ENCODE measurements at regions not wholly inside any gene's neighbourhood (a gene's known extent, or its start where the extent isn't known, plus 50 kb on each side); places are given as distances from the start of the nearest gene placed in this dataset.

DNA sequence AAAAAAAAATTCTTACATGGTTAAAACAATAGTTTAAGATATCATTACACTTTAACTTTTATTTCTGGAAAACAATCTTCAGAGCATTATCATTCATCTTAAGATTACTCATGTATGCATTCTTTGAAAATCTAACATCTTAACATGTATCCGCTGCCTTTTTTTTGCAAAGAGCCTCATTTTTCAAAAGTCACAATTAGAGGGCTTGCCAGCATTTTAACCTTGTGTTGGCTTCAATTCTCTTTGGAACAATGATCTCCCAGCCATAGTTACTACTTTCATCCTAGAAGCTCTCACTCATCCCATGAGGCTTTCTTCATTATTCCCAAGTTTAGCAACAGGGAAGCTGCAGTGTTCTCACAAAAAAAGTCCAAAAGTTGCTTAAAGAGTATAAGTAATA lies 330.8 kb downstream of the BCKDHB start:
- H3K4me3 ChIP-seq (ENCODE audit: low read depth, low read length, poor library complexity, severe bottlenecking), result no peak overlapping the region
- H3K36me3 ChIP-seq (ENCODE audit: insufficient read depth, low read length), result no peaks in the 10 kb centered on the region
- H4K20me1 ChIP-seq (ENCODE audit: insufficient read depth, low read length), result no peaks in the 10 kb centered on the region
- H3K27me3 ChIP-seq (ENCODE audit: insufficient read depth, low read length), result no peaks in the 10 kb centered on the region
- H2AFZ ChIP-seq (ENCODE audit: low read length), result no peak overlapping the region
- no peaks in the 10 kb centered on the region for H3F3A ChIP-seq (ENCODE audit: insufficient read depth, low read length)
- no peaks in the 10 kb centered on the region for H3K79me2 ChIP-seq (ENCODE audit: insufficient read depth, low read length)
- no peak overlapping the region for H3K27ac ChIP-seq (ENCODE audit: low read depth, low read length, poor library complexity, severe bottlenecking)
- no peak overlapping the region for H3K9ac ChIP-seq (ENCODE audit: low read length)
- H3K4me2 ChIP-seq (ENCODE audit: low read length), result no peak overlapping the region
- TF ChIP-seq, protein P1, sequence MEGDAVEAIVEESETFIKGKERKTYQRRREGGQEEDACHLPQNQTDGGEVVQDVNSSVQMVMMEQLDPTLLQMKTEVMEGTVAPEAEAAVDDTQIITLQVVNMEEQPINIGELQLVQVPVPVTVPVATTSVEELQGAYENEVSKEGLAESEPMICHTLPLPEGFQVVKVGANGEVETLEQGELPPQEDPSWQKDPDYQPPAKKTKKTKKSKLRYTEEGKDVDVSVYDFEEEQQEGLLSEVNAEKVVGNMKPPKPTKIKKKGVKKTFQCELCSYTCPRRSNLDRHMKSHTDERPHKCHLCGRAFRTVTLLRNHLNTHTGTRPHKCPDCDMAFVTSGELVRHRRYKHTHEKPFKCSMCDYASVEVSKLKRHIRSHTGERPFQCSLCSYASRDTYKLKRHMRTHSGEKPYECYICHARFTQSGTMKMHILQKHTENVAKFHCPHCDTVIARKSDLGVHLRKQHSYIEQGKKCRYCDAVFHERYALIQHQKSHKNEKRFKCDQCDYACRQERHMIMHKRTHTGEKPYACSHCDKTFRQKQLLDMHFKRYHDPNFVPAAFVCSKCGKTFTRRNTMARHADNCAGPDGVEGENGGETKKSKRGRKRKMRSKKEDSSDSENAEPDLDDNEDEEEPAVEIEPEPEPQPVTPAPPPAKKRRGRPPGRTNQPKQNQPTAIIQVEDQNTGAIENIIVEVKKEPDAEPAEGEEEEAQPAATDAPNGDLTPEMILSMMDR (IDR thresholded peaks at IDR 0.05; ENCODE audit: low read length), result no peak
- H3K9me3 ChIP-seq (ENCODE audit: low read length), result no peaks in the 10 kb centered on the region
- no peaks in the 10 kb centered on the region for H3K9me2 ChIP-seq (ENCODE audit: low read depth, low read length)
- no peaks in the 10 kb centered on the region for H3K4me1 ChIP-seq (ENCODE audit: insufficient read depth, low read length, severe bottlenecking)

DNA sequence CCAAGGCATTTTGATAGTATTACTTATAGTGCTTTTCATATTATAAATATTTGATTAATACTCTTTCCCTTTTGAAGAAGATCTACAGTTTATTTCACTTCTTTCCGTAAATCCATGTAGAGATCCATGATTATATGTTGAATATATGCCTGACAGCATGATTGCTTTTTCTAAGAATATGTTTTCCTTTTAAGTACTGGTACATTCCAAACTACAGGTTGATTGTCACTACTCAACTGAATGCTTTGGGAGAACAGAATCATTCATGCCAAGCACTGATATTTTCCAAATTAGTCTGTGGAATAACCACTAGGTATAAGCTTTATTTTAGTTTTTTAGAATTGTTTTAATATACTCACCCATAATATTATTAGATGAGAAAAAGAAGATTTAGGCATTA lies 330.2 kb downstream of the BCKDHB start:
- no peaks in the 10 kb centered on the region for H3K27me3 ChIP-seq (ENCODE audit: insufficient read depth, low read length)
- TF ChIP-seq, protein P1 (IDR thresholded peaks at IDR 0.05; ENCODE audit: low read length), result no peak
- TF ChIP-seq EZH2 (IDR thresholded peaks at IDR 0.05; ENCODE audit: borderline replicate concordance, low read length), result no peak
- H3K36me3 ChIP-seq (ENCODE audit: insufficient read depth, low read length), result no peaks in the 10 kb centered on the region
- no peak overlapping the region for H3K27ac ChIP-seq (ENCODE audit: low read depth, low read length, poor library complexity, severe bottlenecking)
- no peak overlapping the region for H3K4me3 ChIP-seq (ENCODE audit: low read depth, low read length, poor library complexity, severe bottlenecking)
- H3K79me2 ChIP-seq (ENCODE audit: insufficient read depth, low read length), result no peaks in the 10 kb centered on the region
- no peak overlapping the region for H3K9ac ChIP-seq (ENCODE audit: low read length)
- no peaks in the 10 kb centered on the region for H3K9me2 ChIP-seq (ENCODE audit: low read depth, low read length)
- no peaks in the 10 kb centered on the region for H3K9me3 ChIP-seq (ENCODE audit: low read length)
- no peaks in the 10 kb centered on the region for H4K20me1 ChIP-seq (ENCODE audit: insufficient read depth, low read length)
- H3F3A ChIP-seq (ENCODE audit: insufficient read depth, low read length), result no peaks in the 10 kb centered on the region
- no peak overlapping the region for H3K4me2 ChIP-seq (ENCODE audit: low read length)
- H2AFZ ChIP-seq (ENCODE audit: low read length), result no peak overlapping the region
- no peaks in the 10 kb centered on the region for H3K4me1 ChIP-seq (ENCODE audit: insufficient read depth, low read length, severe bottlenecking)

DNA sequence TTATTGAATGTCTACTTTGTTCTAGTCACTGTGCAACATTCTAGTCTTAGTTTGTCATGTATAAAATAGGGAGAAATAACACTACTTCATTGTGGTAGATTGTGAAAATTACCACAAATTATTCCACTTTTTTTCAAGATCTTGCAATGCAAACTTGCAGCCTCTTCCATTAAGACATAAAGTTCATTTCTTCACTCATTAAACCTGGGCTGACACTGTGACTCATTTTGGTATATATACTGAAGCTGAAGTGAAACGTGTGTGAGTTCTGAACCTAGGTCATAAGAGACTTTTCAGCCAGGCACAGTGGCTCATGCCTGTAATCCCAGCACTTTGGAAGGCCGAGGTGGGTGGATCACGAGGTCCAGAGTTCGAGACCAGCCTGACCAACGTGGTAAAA lies 329.0 kb downstream of the BCKDHB start:
- H2AFZ ChIP-seq (ENCODE audit: low read length), result no peak overlapping the region
- no peaks in the 10 kb centered on the region for H3K9me3 ChIP-seq (ENCODE audit: low read length)
- H3K27ac ChIP-seq (ENCODE audit: low read depth, low read length, poor library complexity, severe bottlenecking), result no peak overlapping the region
- no peaks in the 10 kb centered on the region for H3K9me2 ChIP-seq (ENCODE audit: low read depth, low read length)
- no peaks in the 10 kb centered on the region for H4K20me1 ChIP-seq (ENCODE audit: insufficient read depth, low read length)
- no peak overlapping the region for H3K9ac ChIP-seq (ENCODE audit: low read length)
- H3F3A ChIP-seq (ENCODE audit: insufficient read depth, low read length), result no peaks in the 10 kb centered on the region
- no peaks in the 10 kb centered on the region for H3K4me1 ChIP-seq (ENCODE audit: insufficient read depth, low read length, severe bottlenecking)
- TF ChIP-seq, protein P1 (IDR thresholded peaks at IDR 0.05; ENCODE audit: low read length), result no peak
- TF ChIP-seq EZH2 (IDR thresholded peaks at IDR 0.05; ENCODE audit: borderline replicate concordance, low read length), result no peak
- H3K27me3 ChIP-seq (ENCODE audit: insufficient read depth, low read length), result no peaks in the 10 kb centered on the region
- H3K4me3 ChIP-seq (ENCODE audit: low read depth, low read length, poor library complexity, severe bottlenecking), result no peak overlapping the region
- no peak overlapping the region for H3K4me2 ChIP-seq (ENCODE audit: low read length)
- no peaks in the 10 kb centered on the region for H3K79me2 ChIP-seq (ENCODE audit: insufficient read depth, low read length)
- H3K36me3 ChIP-seq (ENCODE audit: insufficient read depth, low read length), result no peaks in the 10 kb centered on the region

All from OCI-LY1 (cell line).